ENCODE measurements at regions not wholly inside any gene's neighbourhood (a gene's known extent, or its start where the extent isn't known, plus 50 kb on each side); places are given as distances from the start of the nearest gene placed in this dataset.

- TF ChIP-seq, protein P1, sequence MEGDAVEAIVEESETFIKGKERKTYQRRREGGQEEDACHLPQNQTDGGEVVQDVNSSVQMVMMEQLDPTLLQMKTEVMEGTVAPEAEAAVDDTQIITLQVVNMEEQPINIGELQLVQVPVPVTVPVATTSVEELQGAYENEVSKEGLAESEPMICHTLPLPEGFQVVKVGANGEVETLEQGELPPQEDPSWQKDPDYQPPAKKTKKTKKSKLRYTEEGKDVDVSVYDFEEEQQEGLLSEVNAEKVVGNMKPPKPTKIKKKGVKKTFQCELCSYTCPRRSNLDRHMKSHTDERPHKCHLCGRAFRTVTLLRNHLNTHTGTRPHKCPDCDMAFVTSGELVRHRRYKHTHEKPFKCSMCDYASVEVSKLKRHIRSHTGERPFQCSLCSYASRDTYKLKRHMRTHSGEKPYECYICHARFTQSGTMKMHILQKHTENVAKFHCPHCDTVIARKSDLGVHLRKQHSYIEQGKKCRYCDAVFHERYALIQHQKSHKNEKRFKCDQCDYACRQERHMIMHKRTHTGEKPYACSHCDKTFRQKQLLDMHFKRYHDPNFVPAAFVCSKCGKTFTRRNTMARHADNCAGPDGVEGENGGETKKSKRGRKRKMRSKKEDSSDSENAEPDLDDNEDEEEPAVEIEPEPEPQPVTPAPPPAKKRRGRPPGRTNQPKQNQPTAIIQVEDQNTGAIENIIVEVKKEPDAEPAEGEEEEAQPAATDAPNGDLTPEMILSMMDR (IDR thresholded peaks at IDR 0.05; ENCODE audit: insufficient read depth, low read depth, low read length): no peak
- TF ChIP-seq EZH2 (IDR thresholded peaks at IDR 0.05; ENCODE audit: insufficient read depth, low read length): no peak
Measured at GRCh38 chr2:157004789-157005188, 252.7 kb upstream of the GALNT5 start.

Data from astrocyte (in vitro differentiated cells and primary cell).